HG03045 (cell line): ENCODE measurements at regions not wholly inside any gene's neighbourhood (a gene's known extent, or its start where the extent isn't known, plus 50 kb on each side); places are given as distances from the start of the nearest gene placed in this dataset.

ENCODE experiments used
- ATAC-seq: cut with Tn5 transposase; IDR thresholded peaks from one replicate; pipeline ENCODE4 v1.9.1; 2021; ENCODE audit warnings: mild to moderate bottlenecking, moderate library complexity; ENCODE audit not compliant: unreplicated experiment

- no peak for ATAC-seq
Observed at GRCh38 chr5:129821477-129822131, 73.7 kb downstream of the MINAR2 start.

DNA sequence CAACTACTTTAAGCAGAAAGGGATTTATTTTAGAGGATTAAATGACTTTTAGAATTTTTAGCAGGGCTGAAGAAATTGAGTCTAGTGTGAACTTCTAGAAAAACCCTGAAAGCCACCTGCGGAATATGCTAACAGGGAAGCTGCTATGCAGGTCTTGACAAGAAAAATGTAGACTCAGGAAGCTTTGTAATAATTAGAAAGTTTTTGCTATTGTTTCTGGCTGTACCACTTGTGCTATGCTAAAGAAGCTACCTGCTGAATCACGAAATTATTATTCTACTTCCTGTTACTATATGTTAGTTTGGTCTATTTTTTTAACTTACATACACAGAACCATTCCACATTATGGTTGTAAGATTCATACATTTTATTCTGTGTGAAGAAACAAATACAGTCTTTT, 74.0 kb upstream of the CHSY3 start:
- no peak for ATAC-seq

- ATAC-seq: no peak
Observed at GRCh38 chr5:129836321-129836720, 67.9 kb upstream of the CHSY3 start.

- ATAC-seq: no peak
Observed at GRCh38 chr5:129844764-129845163, 59.5 kb upstream of the CHSY3 start.

DNA sequence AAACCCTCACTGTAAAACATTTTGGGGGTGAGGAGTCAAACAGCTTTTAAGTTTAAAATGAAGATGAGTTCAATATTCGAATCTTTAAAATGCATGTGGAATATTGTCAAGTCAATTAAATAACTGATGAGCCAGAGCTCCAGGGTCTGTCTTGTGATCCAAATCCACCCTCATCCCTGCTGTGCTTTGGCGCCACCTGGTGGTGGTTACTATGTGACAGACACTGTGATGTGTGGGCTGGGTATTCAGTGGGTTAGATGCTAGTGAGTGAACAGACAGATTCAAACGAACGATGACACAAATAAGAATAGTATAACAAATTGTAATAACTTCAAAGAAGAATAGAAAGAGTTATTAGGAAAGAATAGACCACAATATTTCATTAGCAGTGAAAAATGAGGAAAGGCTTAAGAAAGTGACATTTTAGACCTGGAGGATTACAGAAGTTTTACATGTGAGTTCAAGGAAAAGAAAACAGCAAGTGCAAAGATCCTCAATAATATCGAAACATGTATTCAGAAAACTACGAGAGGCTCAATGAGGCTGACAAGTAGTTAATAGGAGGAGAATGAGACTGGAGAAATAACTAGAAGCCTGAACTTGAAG, 51.4 kb upstream of the CHSY3 start:
- peak; percentile 95 for ATAC-seq

- no peak for ATAC-seq
Observed at GRCh38 chr5:129853588-129853987, 50.7 kb upstream of the CHSY3 start.
